HG03064 (cell line): ENCODE measurements at regions not wholly inside any gene's neighbourhood (a gene's known extent, or its start where the extent isn't known, plus 50 kb on each side); places are given as distances from the start of the nearest gene placed in this dataset.

ENCODE experiments used
- ATAC-seq: cut with Tn5 transposase; IDR thresholded peaks from one replicate; pipeline ENCODE4 v1.9.1; 2021; ENCODE audit warnings: low read depth; ENCODE audit not compliant: unreplicated experiment

GRCh38 chrX:69110116-69110530 is 55.1 kb downstream of the PJA1 start:
- ATAC-seq: no peak

GRCh38 chrX:69109706-69110105 is 55.5 kb downstream of the PJA1 start:
- no peak for ATAC-seq

GRCh38 chrX:69109036-69109663 is 56.1 kb downstream of the PJA1 start:
- no peak for ATAC-seq

GRCh38 chrX:69107747-69108401 is 57.4 kb downstream of the PJA1 start:
- no peak for ATAC-seq

- no peak for ATAC-seq
These were observed 58.0 kb downstream of the PJA1 start for GRCh38 chrX:69107231-69107739.

- no peak for ATAC-seq
These were observed 60.4 kb downstream of the PJA1 start for GRCh38 chrX:69104756-69105434.

- no peak for ATAC-seq
These were observed 61.7 kb downstream of the PJA1 start for GRCh38 chrX:69103539-69103938.

GRCh38 chrX:69102612-69103194 is 62.5 kb downstream of the PJA1 start:
- no peak for ATAC-seq

- ATAC-seq: no peak
These were observed 63.5 kb downstream of the PJA1 start for GRCh38 chrX:69101683-69102251.

- no peak for ATAC-seq
These were observed 64.8 kb downstream of the PJA1 start for GRCh38 chrX:69100478-69100877.

GRCh38 chrX:69097451-69098236 is 67.6 kb downstream of the PJA1 start:
- no peak for ATAC-seq

GRCh38 chrX:69096963-69097362 is 68.3 kb downstream of the PJA1 start:
- ATAC-seq: no peak

GRCh38 chrX:69094977-69095669 is 70.1 kb downstream of the PJA1 start:
- ATAC-seq: no peak

GRCh38 chrX:69093960-69094871 is 71.0 kb downstream of the PJA1 start:
- no peak for ATAC-seq

- no peak for ATAC-seq
These were observed 75.2 kb downstream of the PJA1 start for GRCh38 chrX:69090022-69090421.

GRCh38 chrX:69089203-69089602 is 76.0 kb downstream of the PJA1 start:
- ATAC-seq: no peak

GRCh38 chrX:69088171-69088938 is 76.9 kb downstream of the PJA1 start:
- no peak for ATAC-seq

- ATAC-seq: no peak
These were observed 79.4 kb downstream of the PJA1 start for GRCh38 chrX:69085826-69086225.
